Neural cell (in vitro differentiated cells): ENCODE measurements at regions not wholly inside any gene's neighbourhood (a gene's known extent, or its start where the extent isn't known, plus 50 kb on each side); places are given as distances from the start of the nearest gene placed in this dataset.

Experiments used
- POLR2AphosphoS5 ChIP-seq: IDR thresholded peaks from 2 replicates; pipeline ENCODE4 v1.6.1; 2012
- SMC3 ChIP-seq: fragments of 450-650 bp; conservative IDR thresholded peaks from 2 replicates; pipeline ENCODE4 v1.6.1; 2014; ENCODE audit warnings: antibody characterized with exemption, mild to moderate bottlenecking, moderate library complexity; ENCODE audit not compliant: poor library complexity

GRCh38 chr6:47983491-47983890 lies 127.5 kb downstream of the PTCHD4 start:
- TF ChIP-seq SMC3: no peak
- no peak for TF ChIP-seq POLR2AphosphoS5
